Transverse colon (tissue), 4 donors: ENCODE measurements at regions not wholly inside any gene's neighbourhood (a gene's known extent, or its start where the extent isn't known, plus 50 kb on each side); places are given as distances from the start of the nearest gene placed in this dataset.

Experiments used
- POLR2A ChIP-seq: fragments of 450-650 bp; IDR thresholded peaks from one replicate; pipeline ENCODE4 v1.6.1; 2016; ENCODE audit warnings: antibody characterized with exemption, mild to moderate bottlenecking, moderate library complexity
- POLR2AphosphoS5 ChIP-seq, 3 donors: sonication (generic); formaldehyde crosslinking; IDR thresholded peaks; one replicate each; pipeline ENCODE4 v1.6.1; 2016; ENCODE audit warnings: antibody characterized with exemption in 3 of 3
- TF ChIP-seq, protein P1 (sequence below), 5 experiments: fragments of 200-600 bp in 3 of 5; fragments of 450-650 bp in 2 of 5; sonication (generic) in 3 of 5; IDR thresholded peaks; 1 replicate in 2 of 5; 2 replicates in 3 of 5; pipeline ENCODE4 v1.5.1; 2016 to 2017; ENCODE audit warnings: antibody characterized with exemption in 5 of 5, inconsistent platforms in 3 of 5, mild to moderate bottlenecking in 2 of 5, moderate library complexity in 1 of 5

DNA sequence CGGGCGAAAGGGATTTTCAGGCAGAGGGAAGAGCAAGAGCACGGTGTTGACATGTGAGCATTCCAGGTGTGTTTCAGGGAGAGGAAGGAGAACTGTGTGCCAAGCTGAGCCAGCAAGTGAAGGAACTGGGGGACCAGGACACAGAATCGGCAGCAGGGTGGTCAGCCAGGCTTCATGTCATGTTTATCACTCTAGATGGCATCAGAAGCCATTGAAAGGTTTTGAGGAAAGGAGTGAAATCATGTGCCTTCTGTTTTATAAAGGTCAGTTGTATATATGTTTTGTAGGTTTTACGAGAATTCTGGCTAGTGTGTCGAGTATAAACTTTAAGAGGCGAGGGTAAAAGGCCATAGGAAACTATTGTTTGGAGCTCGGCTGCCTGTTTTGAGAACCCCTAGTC lies 682.3 kb downstream of the TRIML1 start:
- TF ChIP-seq, protein P1, sequence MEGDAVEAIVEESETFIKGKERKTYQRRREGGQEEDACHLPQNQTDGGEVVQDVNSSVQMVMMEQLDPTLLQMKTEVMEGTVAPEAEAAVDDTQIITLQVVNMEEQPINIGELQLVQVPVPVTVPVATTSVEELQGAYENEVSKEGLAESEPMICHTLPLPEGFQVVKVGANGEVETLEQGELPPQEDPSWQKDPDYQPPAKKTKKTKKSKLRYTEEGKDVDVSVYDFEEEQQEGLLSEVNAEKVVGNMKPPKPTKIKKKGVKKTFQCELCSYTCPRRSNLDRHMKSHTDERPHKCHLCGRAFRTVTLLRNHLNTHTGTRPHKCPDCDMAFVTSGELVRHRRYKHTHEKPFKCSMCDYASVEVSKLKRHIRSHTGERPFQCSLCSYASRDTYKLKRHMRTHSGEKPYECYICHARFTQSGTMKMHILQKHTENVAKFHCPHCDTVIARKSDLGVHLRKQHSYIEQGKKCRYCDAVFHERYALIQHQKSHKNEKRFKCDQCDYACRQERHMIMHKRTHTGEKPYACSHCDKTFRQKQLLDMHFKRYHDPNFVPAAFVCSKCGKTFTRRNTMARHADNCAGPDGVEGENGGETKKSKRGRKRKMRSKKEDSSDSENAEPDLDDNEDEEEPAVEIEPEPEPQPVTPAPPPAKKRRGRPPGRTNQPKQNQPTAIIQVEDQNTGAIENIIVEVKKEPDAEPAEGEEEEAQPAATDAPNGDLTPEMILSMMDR (IDR thresholded peaks at IDR 0.05), result no peak
- TF ChIP-seq POLR2A (no peak), POLR2AphosphoS5 (IDR thresholded peaks at IDR 0.05) (no peak)
